ENCODE measurements at regions not wholly inside any gene's neighbourhood (a gene's known extent, or its start where the extent isn't known, plus 50 kb on each side); places are given as distances from the start of the nearest gene placed in this dataset.

GRCh38 chr13:63304497-63304896 lies 1888.8 kb upstream of the PCDH20 start:
- TF ChIP-seq, protein P1, sequence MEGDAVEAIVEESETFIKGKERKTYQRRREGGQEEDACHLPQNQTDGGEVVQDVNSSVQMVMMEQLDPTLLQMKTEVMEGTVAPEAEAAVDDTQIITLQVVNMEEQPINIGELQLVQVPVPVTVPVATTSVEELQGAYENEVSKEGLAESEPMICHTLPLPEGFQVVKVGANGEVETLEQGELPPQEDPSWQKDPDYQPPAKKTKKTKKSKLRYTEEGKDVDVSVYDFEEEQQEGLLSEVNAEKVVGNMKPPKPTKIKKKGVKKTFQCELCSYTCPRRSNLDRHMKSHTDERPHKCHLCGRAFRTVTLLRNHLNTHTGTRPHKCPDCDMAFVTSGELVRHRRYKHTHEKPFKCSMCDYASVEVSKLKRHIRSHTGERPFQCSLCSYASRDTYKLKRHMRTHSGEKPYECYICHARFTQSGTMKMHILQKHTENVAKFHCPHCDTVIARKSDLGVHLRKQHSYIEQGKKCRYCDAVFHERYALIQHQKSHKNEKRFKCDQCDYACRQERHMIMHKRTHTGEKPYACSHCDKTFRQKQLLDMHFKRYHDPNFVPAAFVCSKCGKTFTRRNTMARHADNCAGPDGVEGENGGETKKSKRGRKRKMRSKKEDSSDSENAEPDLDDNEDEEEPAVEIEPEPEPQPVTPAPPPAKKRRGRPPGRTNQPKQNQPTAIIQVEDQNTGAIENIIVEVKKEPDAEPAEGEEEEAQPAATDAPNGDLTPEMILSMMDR (IDR thresholded peaks at IDR 0.05; ENCODE audit: low read depth, low read length, poor library complexity, severe bottlenecking): no peak
- no peak for TF ChIP-seq EZH2phosphoT487 (IDR thresholded peaks at IDR 0.05; ENCODE audit: borderline replicate concordance, low read length)
